IMR-90 (cell line): ENCODE measurements at regions not wholly inside any gene's neighbourhood (a gene's known extent, or its start where the extent isn't known, plus 50 kb on each side); places are given as distances from the start of the nearest gene placed in this dataset.

Experiments
- ATAC-seq: fragments of 200-7000 bp; cut with Tn5 transposase; 2 replicates; pipeline ENCODE4 v1.9.1; 2020; ENCODE audit warnings: low read depth, mild to moderate bottlenecking, moderate library complexity
- BruUV-seq: library from RNA; stranded (reverse); fragments of 400-500 nt; replicated peaks from 2 replicates; lab custom pipeline; 2021; lab: Mats Ljungman, UMichigan
- CTCF ChIA-PET: fragments of 300-600 bp; formaldehyde crosslinking; extraction: SDS; loops from one replicate; lab custom pipeline; 2021; ENCODE audit warnings: antibody characterized with exemption; lab: Yijun Ruan, JAX
- POLR2A ChIA-PET: fragments of 300-600 bp; sonication (Branson Sonifier 250); formaldehyde crosslinking; loops from one replicate; lab custom pipeline; 2022; ENCODE audit warnings: antibody characterized with exemption; ENCODE audit not compliant: unreplicated experiment; lab: Charles Lee
- DNase-seq: peaks from one replicate; pipeline ENCODE4 v3.0.0; 2013
- H2AFZ ChIP-seq: replicated peaks from 2 replicates; pipeline ENCODE3; 2013; ENCODE audit warnings: low read length, mild to moderate bottlenecking; ENCODE audit not compliant: poor library complexity
- H2AK5ac ChIP-seq: 2 replicates; pipeline ENCODE4 v1.6.1; 2013; ENCODE audit warnings: low read depth, low read length, inconsistent platforms
- H2AK9ac ChIP-seq: replicated peaks from 2 replicates; pipeline ENCODE3; 2013; ENCODE audit warnings: mild to moderate bottlenecking, low read depth, low read length, moderate library complexity; ENCODE audit not compliant: poor library complexity
- H2BK120ac ChIP-seq: 2 replicates; pipeline ENCODE4 v1.6.1; 2013; ENCODE audit warnings: low read depth, low read length, inconsistent platforms
- H2BK15ac ChIP-seq: 3 replicates; pipeline ENCODE4 v1.6.1; 2013; ENCODE audit warnings: low read depth, low read length, inconsistent platforms
- H2BK20ac ChIP-seq: 2 replicates; pipeline ENCODE4 v1.6.1; 2013; ENCODE audit warnings: low read depth, mild to moderate bottlenecking, inconsistent platforms, low read length, moderate library complexity
- H2BK5ac ChIP-seq: 2 replicates; pipeline ENCODE4 v1.6.1; 2013; ENCODE audit warnings: mild to moderate bottlenecking, low read depth, low read length, inconsistent platforms; ENCODE audit not compliant: poor library complexity, severe bottlenecking
- H3K14ac ChIP-seq: replicated peaks from 2 replicates; pipeline ENCODE4 v1.6.1; 2013; ENCODE audit warnings: low read depth, low read length, inconsistent platforms
- H3K18ac ChIP-seq: 2 replicates; pipeline ENCODE4 v1.6.1; 2013; ENCODE audit warnings: low read depth, low read length, control low read depth
- H3K23ac ChIP-seq: 2 replicates; pipeline ENCODE4 v1.6.1; 2013; ENCODE audit warnings: low read depth, low read length, inconsistent platforms
- H3K27ac ChIP-seq: 2 replicates; pipeline ENCODE4 v1.5.1; 2013; ENCODE audit warnings: mild to moderate bottlenecking, control low read depth, low read length; ENCODE audit not compliant: insufficient read depth
- H3K27me3 ChIP-seq: 2 replicates; pipeline ENCODE4 v1.6.1; 2013; ENCODE audit warnings: low read length; ENCODE audit not compliant: control insufficient read depth, insufficient read depth
- H3K36me3 ChIP-seq: 2 replicates; pipeline ENCODE4 v1.6.1; 2013; ENCODE audit warnings: low read length, mixed read lengths; ENCODE audit not compliant: control insufficient read depth, insufficient read depth
- H3K4ac ChIP-seq: 2 replicates; pipeline ENCODE4 v1.6.1; 2013; ENCODE audit warnings: low read depth, low read length, inconsistent platforms
- H3K4me1 ChIP-seq: 2 replicates; pipeline ENCODE4 v1.6.1; 2013; ENCODE audit warnings: low read length, mixed read lengths; ENCODE audit not compliant: control insufficient read depth, insufficient read depth
- H3K4me2 ChIP-seq: 2 replicates; pipeline ENCODE4 v1.6.1; 2013; ENCODE audit warnings: low read depth, mild to moderate bottlenecking, control low read depth, low read length, moderate library complexity
- H3K4me3 ChIP-seq: 2 replicates; pipeline ENCODE4 v1.5.1; 2013; ENCODE audit warnings: low read depth, mild to moderate bottlenecking, control low read depth, low read length, moderate library complexity; ENCODE audit not compliant: insufficient read depth
- H3K56ac ChIP-seq: 2 replicates; pipeline ENCODE4 v1.6.1; 2013; ENCODE audit warnings: low read length, inconsistent platforms; ENCODE audit not compliant: insufficient read depth; ENCODE audit errors: extremely low read depth
- H3K79me1 ChIP-seq, 2 experiments: 2 replicates each; pipeline ENCODE4 v1.6.1; 2013; ENCODE audit warnings: low read length in 2 of 2, inconsistent platforms in 1 of 2, low read depth in 1 of 2
- H3K9ac ChIP-seq: 2 replicates; pipeline ENCODE4 v1.6.1; 2013; ENCODE audit warnings: low read depth, low read length, control low read depth
- H3K9me1 ChIP-seq: 2 replicates; pipeline ENCODE4 v1.6.1; 2013; ENCODE audit warnings: low read length, inconsistent platforms; ENCODE audit not compliant: insufficient read depth
- H3K9me3 ChIP-seq: 2 replicates; pipeline ENCODE4 v1.6.1; 2013; ENCODE audit warnings: low read length; ENCODE audit not compliant: control insufficient read depth, insufficient read depth
- H4K20me1 ChIP-seq: 2 replicates; pipeline ENCODE4 v1.6.1; 2013; ENCODE audit warnings: low read length, inconsistent platforms; ENCODE audit not compliant: insufficient read depth
- H4K5ac ChIP-seq: 2 replicates; pipeline ENCODE4 v1.6.1; 2013; ENCODE audit warnings: mild to moderate bottlenecking, low read depth, low read length, control low read depth
- H4K8ac ChIP-seq, 2 experiments: 2 replicates each; pipeline ENCODE4 v1.6.1; 2013; ENCODE audit warnings: low read depth in 2 of 2, low read length in 2 of 2, control low read depth in 1 of 2, inconsistent platforms in 1 of 2
- H4K91ac ChIP-seq: 2 replicates; pipeline ENCODE4 v1.6.1; 2013; ENCODE audit warnings: low read depth, low read length, inconsistent platforms; ENCODE audit not compliant: insufficient read depth
- FOS ChIP-seq: fragments of 150-350 bp; IDR thresholded peaks from 2 replicates; pipeline ENCODE4 v1.6.1; 2016; ENCODE audit warnings: low read depth, low read length
- MAFK ChIP-seq: IDR thresholded peaks from 2 replicates; pipeline ENCODE4 v1.6.1; 2012; ENCODE audit warnings: low read depth, low read length, improper control_type of control experiment
- POLR2A ChIP-seq: IDR thresholded peaks from 2 replicates; pipeline ENCODE4 v1.6.1; 2012; ENCODE audit warnings: mild to moderate bottlenecking, low read depth, low read length
- WGBS, 2 experiments: methylation state at CpG; one replicate each; pipeline versions ENCODE4 v1.1.5 to v1.1.7; 2013; ENCODE audit warnings: missing lambda C conversion rate in 2 of 2; ENCODE audit not compliant: insufficient read length in 1 of 2; ENCODE audit errors: extremely low coverage in 2 of 2; 5-methylcytosine and 5-hydroxymethylcytosine counted together
- dilution Hi-C: fragments of 300-500 bp; cut with HindIII; formaldehyde crosslinking; loops from one replicate; pipeline ENCODE4 v1.14.3; 2018; ENCODE audit warnings: low sequenced_read_pairs; ENCODE audit not compliant: unreplicated experiment
- in situ Hi-C: fragments of 300-500 bp; cut with MboI; formaldehyde crosslinking; loops from 3 replicates; pipeline ENCODE4 v1.14.3; 2019; ENCODE audit warnings: low sequenced_read_pairs, inconsistent platforms, mixed read lengths
- intact Hi-C: fragments of 100-400 bp; cut with micrococcal nuclease; formaldehyde crosslinking; loops from 2 replicates; pipeline ENCODE4 v1.10.0; 2022

- no peak overlapping the region for H3K9ac ChIP-seq
- DNase-seq: no peak
- no peak overlapping the region for H3K23ac ChIP-seq
- H3K18ac ChIP-seq: no peak overlapping the region
- no peak overlapping the region for H2BK120ac ChIP-seq
- H2BK20ac ChIP-seq: no peak overlapping the region
- no peaks in the 10 kb centered on the region for H3K79me1 ChIP-seq
- H2AFZ ChIP-seq: no peak overlapping the region
- ATAC-seq: no peak
- H2BK5ac ChIP-seq: no peak overlapping the region
- no peak overlapping the region for H4K8ac ChIP-seq
- ChIA-PET CTCF (no interaction called here), POLR2A (no interaction called here)
- H3K27me3 ChIP-seq: peaks cover 53% of the 10 kb centered on the region
- no peak overlapping the region for H3K56ac ChIP-seq
- H3K4me3 ChIP-seq: no peak overlapping the region
- H2BK15ac ChIP-seq: no peak overlapping the region
- no peak overlapping the region for H3K14ac ChIP-seq
- no peak for TF ChIP-seq FOS
- TF ChIP-seq POLR2A: no peak
- no peak for TF ChIP-seq MAFK
- H3K4ac ChIP-seq: no peak overlapping the region
- no peak overlapping the region for H3K4me2 ChIP-seq
- H4K5ac ChIP-seq: no peak overlapping the region
- WGBS, 2 experiments: 93% methylated on average over 6 of the region's 19 CpGs; no CpG with 5 or more reads in 1 of the 2 experiments
- H4K20me1 ChIP-seq: no peaks in the 10 kb centered on the region
- no peak overlapping the region for H2AK5ac ChIP-seq
- dilution Hi-C loops (no loop called here), in situ Hi-C loops (no loop called here), intact Hi-C loops (no loop called here)
- H3K9me3 ChIP-seq: no peaks in the 10 kb centered on the region
- no peak overlapping the region for H3K27ac ChIP-seq
- H3K9me1 ChIP-seq: no peaks in the 10 kb centered on the region; the same call in 1 of the 2 replicates
- BruUV-seq: no TSS peak
- no peaks in the 10 kb centered on the region for H3K36me3 ChIP-seq
- H2AK9ac ChIP-seq: no peak overlapping the region
- H4K91ac ChIP-seq: no peak overlapping the region
- peaks cover 11% of the 10 kb centered on the region for H3K4me1 ChIP-seq
These were observed 59.0 kb upstream of the DLK1 start for GRCh38 chr14:100667656-100668055.
